Erythroblast (primary cell): ENCODE measurements at regions not wholly inside any gene's neighbourhood (a gene's known extent, or its start where the extent isn't known, plus 50 kb on each side); places are given as distances from the start of the nearest gene placed in this dataset.

Source experiments
- GATA1 ChIP-seq: IDR thresholded peaks from 2 replicates; pipeline ENCODE4 v1.6.1; 2011; ENCODE audit warnings: low read depth, mild to moderate bottlenecking, control low read depth, low read length, moderate library complexity
- POLR2A ChIP-seq: IDR thresholded peaks from 2 replicates; pipeline ENCODE4 v1.6.1; 2011; ENCODE audit warnings: mild to moderate bottlenecking, low read length

DNA sequence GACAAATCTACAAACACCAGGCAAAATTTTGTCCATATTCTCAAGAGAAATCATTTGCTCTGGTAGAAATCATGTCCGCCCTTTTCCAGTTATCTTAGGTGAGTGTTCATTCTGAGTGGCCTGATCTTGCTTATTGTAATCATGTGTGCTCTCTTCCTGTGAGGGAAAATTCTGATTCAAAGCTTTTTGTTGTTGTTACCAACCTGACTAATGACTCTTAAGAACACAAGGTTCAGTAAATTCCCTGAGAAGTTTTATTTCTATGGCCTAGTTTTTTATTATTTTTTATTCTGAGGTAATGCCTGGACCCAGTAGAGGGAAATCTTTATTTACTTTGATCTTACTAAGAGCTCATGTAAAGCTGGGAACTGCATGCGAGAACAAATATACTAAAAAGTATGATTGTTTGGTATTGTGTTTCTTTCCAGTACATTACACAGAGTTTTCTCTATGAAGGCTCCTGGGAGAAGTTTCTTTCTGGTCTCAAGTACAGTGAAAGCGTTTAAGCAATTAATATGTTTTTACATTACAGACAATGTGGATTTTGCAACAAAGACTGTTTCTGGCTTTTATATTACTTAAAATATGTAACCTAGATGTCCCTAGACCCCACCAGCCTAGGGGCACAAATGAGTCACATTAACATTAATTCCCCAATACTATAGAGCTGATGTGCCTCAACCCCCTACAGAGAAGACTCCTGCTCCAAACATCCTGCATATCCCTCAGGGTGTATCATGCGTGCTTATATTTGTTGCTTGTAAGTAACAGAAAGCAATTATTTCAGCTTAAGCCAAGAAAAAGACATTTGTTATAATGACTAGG, 138.1 kb downstream of the TMEM167A start:
- TF ChIP-seq POLR2A (no peak), GATA1 (no peak)
